Ovary (tissue), 7 donors: ENCODE measurements at regions not wholly inside any gene's neighbourhood (a gene's known extent, or its start where the extent isn't known, plus 50 kb on each side); places are given as distances from the start of the nearest gene placed in this dataset.

Experiments used
- DNase-seq, 5 donors: peaks; one replicate each; pipeline ENCODE4 v3.0.0-alpha.2; 2019 to 2020
- H3K27ac ChIP-seq, 2 donors: fragments of 200-600 bp; one replicate each; pipeline versions ENCODE4 v1.5.1 to v1.8.0; 2019 to 2022
- H3K27me3 ChIP-seq: fragments of 200-600 bp; one replicate; pipeline ENCODE4 v1.8.0; 2022
- H3K36me3 ChIP-seq: fragments of 200-600 bp; sonication (generic); one replicate; pipeline ENCODE4 v1.5.1; 2019
- H3K4me1 ChIP-seq: one replicate; pipeline ENCODE4 v1.8.1; 2013; ENCODE audit warnings: mild to moderate bottlenecking, moderate library complexity; ENCODE audit not compliant: insufficient read depth
- H3K4me3 ChIP-seq: fragments of 200-600 bp; sonication (generic); one replicate; pipeline ENCODE4 v1.5.1; 2017
- H3K9me3 ChIP-seq, 2 donors: fragments of 200-600 bp in 1 of 2; sonication (generic) in 1 of 2; one replicate each; pipeline versions ENCODE4 v1.5.1 to v1.8.1; 2013 to 2019; ENCODE audit warnings: mild to moderate bottlenecking in 1 of 2, moderate library complexity in 1 of 2
- CTCF ChIP-seq, 3 donors: fragments of 450-650 bp in 2 of 3; fragments of 200-600 bp in 1 of 3; IDR thresholded peaks; one replicate each; pipeline versions ENCODE4 v1.5.1 to v1.8.0; 2016 to 2022; ENCODE audit warnings: antibody characterized with exemption in 3 of 3, mild to moderate bottlenecking in 1 of 3
- EP300 ChIP-seq: sonication (generic); formaldehyde crosslinking; IDR thresholded peaks from one replicate; pipeline ENCODE4 v1.6.1; 2017; ENCODE audit warnings: antibody characterized with exemption
- POLR2A ChIP-seq: fragments of 450-650 bp; IDR thresholded peaks from one replicate; pipeline ENCODE4 v1.6.1; 2017; ENCODE audit warnings: antibody characterized with exemption, mild to moderate bottlenecking, moderate library complexity
- WGBS, 3 donors: extraction: QIAGEN DNeasy Blood & Tissue Kit in 1 of 3; methylation state at CpG; one replicate each; pipeline versions ENCODE4 v1.1.5 to v1.1.7; 2013 to 2017; 5-methylcytosine and 5-hydroxymethylcytosine counted together
- intact Hi-C, 4 donors: fragments of 100-400 bp; cut with DNase I; formaldehyde crosslinking; loops; one replicate each; pipeline versions ENCODE4 v1.11.0 to v1.15.1; 2022 to 2023
- donor health status: DM: no; HTN: no; CAD: no; lungs with moderate emphysema.
- donor health status: DM: no; HTN: no; CAD: no.
- donor health status: Bipolar disorder and iron deficiency.
- donor health status: DM: no; HTN: no; CAD: no.
- donor health status: DM: yes; HTN: yes; CAD: no.

DNA sequence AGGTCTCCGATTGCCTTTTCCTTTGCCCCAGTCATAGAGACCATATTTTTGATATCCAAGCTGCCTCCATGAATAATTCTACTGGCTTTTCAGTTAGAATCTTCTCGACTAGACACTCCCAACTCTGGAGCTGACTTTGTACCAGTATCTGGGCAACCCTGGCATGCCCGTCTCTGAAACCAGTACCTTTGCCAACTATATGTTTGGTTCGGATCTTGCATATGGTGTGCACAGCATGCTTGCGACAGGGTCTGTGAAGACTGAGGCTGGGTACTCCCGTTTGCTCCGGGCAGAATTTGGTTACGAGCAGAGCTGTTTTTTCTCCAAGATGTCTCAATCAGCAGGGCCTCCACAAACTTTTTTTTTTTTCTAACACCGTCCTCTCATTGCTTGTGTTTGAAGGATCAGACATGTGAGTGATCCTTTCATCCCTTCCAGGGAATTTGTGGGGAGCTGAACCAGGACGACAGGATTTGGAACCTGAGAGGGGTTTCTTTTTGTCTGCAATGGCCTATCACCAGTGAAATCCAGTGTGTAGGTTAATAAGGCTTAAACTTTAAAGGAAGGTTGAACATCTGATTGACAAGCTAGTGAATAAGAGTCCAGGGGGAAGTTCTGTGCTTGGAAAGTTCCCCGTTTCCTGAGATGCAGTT, 322.3 kb downstream of the MYCN start:
- no peak for TF ChIP-seq CTCF (IDR thresholded peaks at IDR 0.05)
- no peak for TF ChIP-seq POLR2A
- no peak for TF ChIP-seq EP300
- intact Hi-C loops, result no loop called here
- H3K27ac ChIP-seq, result no peak overlapping the region
- no peaks in the 10 kb centered on the region for H3K9me3 ChIP-seq
- H3K27me3 ChIP-seq, result no peaks in the 10 kb centered on the region
- H3K4me3 ChIP-seq, result no peak overlapping the region
- DNase-seq, result no peak
- H3K4me1 ChIP-seq, result no peaks in the 10 kb centered on the region
- H3K36me3 ChIP-seq, result no peaks in the 10 kb centered on the region
- 88 to 94% (median 92%) methylated on average over 11 of the region's 11 CpGs for WGBS, 3 donors

DNA sequence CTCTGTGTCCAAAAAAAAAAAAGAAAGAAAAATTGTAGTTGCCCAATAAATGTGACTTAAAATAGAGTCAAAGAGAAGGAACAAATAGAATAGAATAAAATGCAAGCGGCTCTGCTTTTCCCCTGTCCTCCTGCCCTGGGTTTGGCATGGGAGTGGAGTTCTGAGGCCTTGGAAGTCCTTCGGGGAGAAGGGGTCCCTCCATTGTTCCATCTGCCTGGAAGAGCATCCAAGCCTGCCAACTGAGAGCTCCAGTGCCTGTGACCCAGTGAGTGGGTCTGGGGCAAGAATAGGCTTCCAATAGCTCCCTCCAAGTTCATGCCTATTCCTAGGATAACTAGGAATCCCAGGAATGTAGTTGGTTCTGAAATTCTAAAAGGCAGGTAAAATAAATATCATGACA, 321.4 kb downstream of the MYCN start:
- Histone ChIP-seq H3K4me3 (no peak overlapping the region), H3K36me3 (no peaks in the 10 kb centered on the region), H3K9me3 (no peaks in the 10 kb centered on the region), H3K4me1 (no peaks in the 10 kb centered on the region), H3K27me3 (no peaks in the 10 kb centered on the region), H3K27ac (no peak overlapping the region)
- 88 to 93% (median 88%) methylated on average over 2 of the region's 2 CpGs for WGBS, 3 donors
- intact Hi-C loops, result no loop called here
- no peak for TF ChIP-seq CTCF (IDR thresholded peaks at IDR 0.05)
- TF ChIP-seq EP300, result no peak
- no peak for TF ChIP-seq POLR2A
- DNase-seq, result no peak

GRCh38 chr2:16261071-16261470, 320.7 kb downstream of the MYCN start:
- H3K27ac ChIP-seq, result no peak overlapping the region
- WGBS, 3 donors, result 91 to 96% (median 94%) methylated on average over 3 of the region's 3 CpGs
- no peak for DNase-seq
- TF ChIP-seq CTCF (IDR thresholded peaks at IDR 0.05), result no peak
- TF ChIP-seq EP300, result no peak
- no peak for TF ChIP-seq POLR2A
- no peaks in the 10 kb centered on the region for H3K27me3 ChIP-seq
- intact Hi-C loops, result no loop called here
- H3K9me3 ChIP-seq, result no peaks in the 10 kb centered on the region
- H3K4me1 ChIP-seq, result no peaks in the 10 kb centered on the region
- H3K4me3 ChIP-seq, result no peak overlapping the region
- H3K36me3 ChIP-seq, result no peaks in the 10 kb centered on the region

- Histone ChIP-seq H3K4me1 (no peaks in the 10 kb centered on the region), H3K4me3 (no peak overlapping the region), H3K27me3 (no peaks in the 10 kb centered on the region), H3K27ac (no peak overlapping the region), H3K9me3 (no peaks in the 10 kb centered on the region), H3K36me3 (no peaks in the 10 kb centered on the region)
- no peak for DNase-seq
- intact Hi-C loops, result no loop called here
- WGBS, 3 donors, result 73 to 80% (median 77%) methylated on average over 9 of the region's 9 CpGs
- TF ChIP-seq EP300 (no peak), POLR2A (no peak), CTCF (IDR thresholded peaks at IDR 0.05) (no peak)
Measured at GRCh38 chr2:16260041-16260830, 319.9 kb downstream of the MYCN start.
